Activated T-cell treated with anti-CD3 and anti-CD28 coated beads, Interleukin-2, amount 50 U/mL, for 72 hours (primary cell): ENCODE measurements at regions not wholly inside any gene's neighbourhood (a gene's known extent, or its start where the extent isn't known, plus 50 kb on each side); places are given as distances from the start of the nearest gene placed in this dataset.

Experiments
- ATAC-seq, 2 donors: fragments of 150-1000 bp; cut with Tn5 transposase; replicated peaks in 1 of 2; 2 replicates each; pipeline ENCODE4 v1.10.0; 2021; ENCODE audit warnings: moderate library complexity in 2 of 2, mild to moderate bottlenecking in 1 of 2
- DNase-seq, 2 donors: peaks; one replicate each; pipeline ENCODE4 v3.0.0; 2021 to 2022; ENCODE audit warnings: mixed read lengths in 1 of 2
- H3K27ac Mint-ChIP-seq: one replicate; pipeline ENCODE4 v1.8.0; 2022; ENCODE audit warnings: mild to moderate bottlenecking, moderate library complexity, mixed read lengths
- H3K27me3 Mint-ChIP-seq: one replicate; pipeline ENCODE4 v1.8.0; 2022; ENCODE audit warnings: low read depth, mixed read lengths
- H3K36me3 Mint-ChIP-seq, 2 donors: one replicate each; pipeline ENCODE4 v1.8.0; 2022; ENCODE audit warnings: mixed read lengths in 2 of 2, mild to moderate bottlenecking in 1 of 2; ENCODE audit not compliant: insufficient read depth in 2 of 2
- H3K4me1 Mint-ChIP-seq: one replicate; pipeline ENCODE4 v1.8.0; 2022; ENCODE audit warnings: low read depth, mixed read lengths
- H3K4me3 Mint-ChIP-seq, 2 donors: one replicate each; pipeline ENCODE4 v1.8.0; 2022; ENCODE audit warnings: mild to moderate bottlenecking in 2 of 2, mixed read lengths in 2 of 2, moderate library complexity in 2 of 2
- H3K9me3 Mint-ChIP-seq, 2 donors: one replicate each; pipeline ENCODE4 v1.8.0; 2022; ENCODE audit warnings: mixed read lengths in 2 of 2

GRCh38 chr13:29975283-29975682, 124.9 kb upstream of the UBL3 start:
- no peak overlapping the region for H3K27ac Mint-ChIP-seq
- H3K9me3 Mint-ChIP-seq = no peaks in the 10 kb centered on the region
- H3K27me3 Mint-ChIP-seq = no peaks in the 10 kb centered on the region
- DNase-seq (no peak), ATAC-seq (no peak)
- no peaks in the 10 kb centered on the region for H3K36me3 Mint-ChIP-seq
- no peak overlapping the region for H3K4me3 Mint-ChIP-seq
- H3K4me1 Mint-ChIP-seq = no peaks in the 10 kb centered on the region

DNA sequence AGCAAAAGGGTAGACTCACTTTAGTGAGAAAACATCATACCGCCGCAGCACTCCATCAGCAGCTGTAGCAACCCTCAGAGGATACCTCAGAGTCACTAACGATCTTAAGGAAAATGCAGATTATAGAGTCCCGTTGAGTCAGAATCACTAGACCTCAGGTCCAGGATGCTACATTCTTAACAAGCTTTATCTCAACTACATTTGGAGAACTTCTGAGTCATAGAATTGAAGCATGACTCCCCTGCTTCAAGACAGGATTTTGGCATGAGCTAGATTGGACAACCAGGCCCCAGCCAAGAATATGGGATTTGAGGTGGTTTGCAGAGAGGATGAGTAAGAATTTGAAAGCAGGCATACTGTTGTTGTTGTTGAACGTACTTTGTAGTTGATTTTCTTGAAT, 118.9 kb upstream of the UBL3 start:
- Mint-ChIP-seq H3K36me3 (peaks cover 0 to 7% of the 10 kb centered on the region in 2 donors), H3K4me1 (no peaks in the 10 kb centered on the region), H3K9me3 (peaks cover 4 to 5% of the 10 kb centered on the region in 2 donors), H3K27me3 (no peaks in the 10 kb centered on the region), H3K27ac (no peak overlapping the region), H3K4me3 (no peak overlapping the region)
- ATAC-seq (no peak), DNase-seq (no peak)

GRCh38 chr13:29964181-29964845, 113.9 kb upstream of the UBL3 start:
- no peak overlapping the region for H3K4me3 Mint-ChIP-seq
- no peak overlapping the region for H3K27ac Mint-ChIP-seq
- H3K9me3 Mint-ChIP-seq = peaks cover 4 to 5% of the 10 kb centered on the region in 2 donors
- DNase-seq = no peak
- H3K36me3 Mint-ChIP-seq = peaks cover 0 to 7% of the 10 kb centered on the region in 2 donors
- H3K27me3 Mint-ChIP-seq = no peaks in the 10 kb centered on the region
- no peaks in the 10 kb centered on the region for H3K4me1 Mint-ChIP-seq
- no peak for ATAC-seq

- ATAC-seq = no peak
- no peak for DNase-seq
- no peak overlapping the region for H3K27ac Mint-ChIP-seq
- H3K9me3 Mint-ChIP-seq = peaks cover 4 to 5% of the 10 kb centered on the region in 2 donors
- H3K4me1 Mint-ChIP-seq = peaks cover 7% of the 10 kb centered on the region
- H3K36me3 Mint-ChIP-seq = peaks cover 0 to 7% of the 10 kb centered on the region in 2 donors
- no peaks in the 10 kb centered on the region for H3K27me3 Mint-ChIP-seq
- H3K4me3 Mint-ChIP-seq = no peak overlapping the region
These were observed 112.7 kb upstream of the UBL3 start for GRCh38 chr13:29963089-29963488.

GRCh38 chr13:29961036-29961670, 110.7 kb upstream of the UBL3 start:
- Mint-ChIP-seq H3K36me3 (no peaks in the 10 kb centered on the region), H3K27ac (no peak overlapping the region), H3K9me3 (no peaks in the 10 kb centered on the region), H3K27me3 (no peaks in the 10 kb centered on the region), H3K4me3 (no peak overlapping the region), H3K4me1 (peaks cover 8% of the 10 kb centered on the region)
- ATAC-seq (no peak), DNase-seq (no peak)

- Mint-ChIP-seq H3K27ac (no peak overlapping the region), H3K9me3 (no peaks in the 10 kb centered on the region)
These were observed 109.2 kb upstream of the UBL3 start for GRCh38 chr13:29959603-29960002.

DNA sequence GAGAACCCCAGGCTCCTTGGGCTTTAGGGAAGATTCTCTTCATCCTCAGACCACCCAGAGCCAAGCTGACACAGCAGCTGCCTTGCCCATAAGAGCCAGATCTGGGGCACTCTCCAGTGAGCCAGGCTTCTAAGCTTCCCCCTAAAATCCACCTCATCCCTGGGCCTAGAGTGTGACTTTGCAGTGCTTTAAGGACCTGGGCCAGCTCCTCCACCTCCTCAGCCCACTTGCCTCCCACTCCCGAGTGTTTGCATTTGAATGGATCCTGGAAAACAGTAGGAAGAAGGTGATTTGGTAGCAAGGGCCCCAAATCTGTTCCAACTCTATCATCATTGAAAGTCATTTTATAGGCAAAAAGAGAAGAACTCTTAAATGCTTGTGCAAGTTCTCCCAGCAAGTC, 108.7 kb upstream of the UBL3 start:
- H3K4me1 Mint-ChIP-seq = peaks cover 20% of the 10 kb centered on the region
- ATAC-seq (no peak), DNase-seq (no peak)
- H3K4me3 Mint-ChIP-seq = no peak overlapping the region
- H3K36me3 Mint-ChIP-seq = no peaks in the 10 kb centered on the region
- no peaks in the 10 kb centered on the region for H3K27me3 Mint-ChIP-seq
- H3K9me3 Mint-ChIP-seq = no peaks in the 10 kb centered on the region
- no peak overlapping the region for H3K27ac Mint-ChIP-seq

More at GRCh38 chr13:29959603-29960002, 109.2 kb upstream of the UBL3 start:
- ATAC-seq = no peak
- Mint-ChIP-seq H3K4me3 (no peak overlapping the region), H3K27me3 (no peaks in the 10 kb centered on the region), H3K36me3 (no peaks in the 10 kb centered on the region), H3K4me1 (peaks cover 15% of the 10 kb centered on the region)
- DNase-seq = no peak

DNA sequence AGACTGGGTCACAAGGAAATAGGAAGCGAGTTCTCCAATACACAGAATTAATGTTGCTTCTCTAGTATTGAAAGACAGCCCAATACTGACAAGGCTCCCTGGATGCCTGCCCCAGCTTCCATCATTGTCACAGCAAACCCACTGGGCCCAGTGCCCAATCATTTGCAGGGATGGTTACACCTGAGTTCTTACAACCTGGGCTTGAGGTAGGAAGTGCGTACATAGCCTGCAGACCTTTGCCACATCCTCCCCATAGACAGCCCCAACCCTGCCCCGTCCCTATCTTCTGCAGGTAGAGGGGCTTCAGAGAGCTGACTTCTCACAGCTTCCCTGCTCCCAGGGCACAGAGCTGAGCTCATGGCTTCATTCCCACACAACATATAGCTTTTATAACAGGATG, 108.1 kb upstream of the UBL3 start:
- H3K36me3 Mint-ChIP-seq = no peaks in the 10 kb centered on the region
- H3K4me3 Mint-ChIP-seq = no peak overlapping the region
- no peaks in the 10 kb centered on the region for H3K27me3 Mint-ChIP-seq
- H3K4me1 Mint-ChIP-seq = peaks cover 26% of the 10 kb centered on the region
- H3K27ac Mint-ChIP-seq = no peak overlapping the region
- no peaks in the 10 kb centered on the region for H3K9me3 Mint-ChIP-seq
- peak in 1 of 2 donors; percentile 20 for ATAC-seq
- DNase-seq = no peak

DNA sequence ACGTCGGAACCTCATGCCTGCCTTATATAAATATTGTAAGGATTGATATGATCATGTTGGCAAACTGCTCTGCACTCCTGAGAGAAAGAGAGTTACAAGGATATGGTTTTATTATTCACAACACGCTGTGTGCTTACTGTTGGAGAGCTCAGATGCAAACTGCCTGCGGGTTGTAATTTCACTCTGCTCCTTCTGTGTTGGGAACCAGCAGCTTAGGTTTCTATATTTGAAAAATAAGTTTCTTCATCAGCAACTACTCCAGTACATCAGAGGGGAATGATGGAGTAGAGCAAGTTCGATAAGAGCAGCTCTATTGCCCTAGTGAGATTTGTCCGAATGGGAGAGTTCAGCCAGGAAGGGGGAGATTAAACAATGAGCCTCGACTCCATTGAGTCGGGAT, 106.9 kb upstream of the UBL3 start:
- no peaks in the 10 kb centered on the region for H3K9me3 Mint-ChIP-seq
- ATAC-seq = no peak
- peaks cover 30% of the 10 kb centered on the region for H3K4me1 Mint-ChIP-seq
- H3K27me3 Mint-ChIP-seq = no peaks in the 10 kb centered on the region
- no peak overlapping the region for H3K4me3 Mint-ChIP-seq
- no peak for DNase-seq
- H3K36me3 Mint-ChIP-seq = no peaks in the 10 kb centered on the region
- H3K27ac Mint-ChIP-seq = no peak overlapping the region

DNA sequence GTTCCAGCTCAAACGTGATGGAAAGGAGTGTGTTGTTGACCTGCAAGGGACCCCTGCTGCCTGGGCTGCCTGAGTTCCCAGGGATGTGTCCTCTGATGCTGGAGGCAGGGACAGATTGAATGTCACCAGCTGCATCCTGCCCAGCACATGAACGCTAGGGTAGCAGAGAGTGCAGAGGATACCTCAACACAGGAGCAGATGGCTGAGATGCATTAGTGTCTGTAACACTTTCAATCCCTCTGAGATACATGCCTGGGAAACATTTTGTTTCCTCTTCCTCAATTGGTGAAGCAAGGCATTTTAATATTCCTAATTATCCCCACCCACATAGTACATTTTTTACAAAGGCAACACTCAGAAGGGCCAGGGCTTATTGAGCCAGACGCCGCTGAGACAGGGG, 106.4 kb upstream of the UBL3 start:
- peaks cover 30% of the 10 kb centered on the region for H3K4me1 Mint-ChIP-seq
- H3K4me3 Mint-ChIP-seq = no peak overlapping the region
- DNase-seq = no peak
- no peaks in the 10 kb centered on the region for H3K9me3 Mint-ChIP-seq
- no peaks in the 10 kb centered on the region for H3K36me3 Mint-ChIP-seq
- no peak for ATAC-seq
- no peak overlapping the region for H3K27ac Mint-ChIP-seq
- H3K27me3 Mint-ChIP-seq = no peaks in the 10 kb centered on the region

GRCh38 chr13:29955137-29955650, 104.8 kb upstream of the UBL3 start:
- peak overlapping the region; percentile 73 to 95 for H3K4me3 Mint-ChIP-seq
- no peaks in the 10 kb centered on the region for H3K36me3 Mint-ChIP-seq

DNA sequence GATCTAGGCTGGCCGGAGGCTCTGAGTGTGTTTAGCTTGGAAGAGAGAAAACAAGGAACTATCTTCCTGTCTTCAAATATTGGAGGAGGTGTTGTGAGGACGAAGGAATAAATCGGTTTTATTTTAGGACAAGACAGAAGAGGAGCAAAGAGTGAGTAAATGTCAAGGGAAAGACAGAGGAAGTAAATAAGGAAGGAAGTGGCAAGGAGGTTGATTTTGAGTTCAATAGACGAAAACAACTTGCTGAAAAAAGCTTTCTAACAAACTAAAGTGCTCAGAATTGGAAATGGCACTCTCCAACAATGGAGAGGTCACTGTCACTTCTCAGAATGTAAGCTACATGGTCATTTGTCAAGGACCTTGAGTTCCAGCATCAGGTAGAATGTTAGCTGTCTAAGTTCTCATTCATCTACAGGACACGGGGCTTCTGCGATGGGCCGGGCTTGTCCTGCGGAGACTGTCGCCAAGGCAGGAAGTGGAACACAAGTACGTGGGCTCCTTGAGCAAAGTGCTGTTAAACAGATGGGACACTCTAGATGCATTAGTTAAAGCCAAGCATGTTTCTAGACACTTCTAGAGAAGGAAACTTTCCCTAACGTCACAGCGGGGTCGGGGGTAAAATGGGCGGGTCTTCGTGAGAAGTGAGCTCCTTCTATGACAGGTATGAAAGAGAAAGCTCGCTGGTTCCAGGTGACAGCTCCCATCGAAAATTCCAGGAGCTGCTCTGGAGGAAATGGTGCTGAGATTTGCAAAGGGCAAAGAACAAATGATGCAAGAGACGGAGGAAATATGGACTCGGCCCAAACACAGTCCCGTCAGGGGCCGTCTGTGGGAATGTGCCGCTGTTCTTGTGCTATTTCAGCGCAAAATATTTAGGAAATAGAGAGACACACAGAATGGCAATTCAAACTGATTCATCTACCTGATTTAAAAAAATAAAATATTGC, 103.9 kb upstream of the UBL3 start:
- no peaks in the 10 kb centered on the region for H3K36me3 Mint-ChIP-seq
- peaks cover 30% of the 10 kb centered on the region for H3K4me1 Mint-ChIP-seq
- peak overlapping the region; percentile 95 for H3K27ac Mint-ChIP-seq
- H3K9me3 Mint-ChIP-seq = no peaks in the 10 kb centered on the region
- ATAC-seq (peak; percentile 92 to 93), DNase-seq (peak; percentile 54 to 62)
- H3K4me3 Mint-ChIP-seq = peak overlapping the region; percentile 73 to 95
- no peaks in the 10 kb centered on the region for H3K27me3 Mint-ChIP-seq

More at GRCh38 chr13:29955137-29955650, 104.8 kb upstream of the UBL3 start:
- no peak for ATAC-seq
- peak overlapping the region; percentile 95 for H3K27ac Mint-ChIP-seq
- H3K4me1 Mint-ChIP-seq = peaks cover 30% of the 10 kb centered on the region
- H3K9me3 Mint-ChIP-seq = no peaks in the 10 kb centered on the region
- H3K27me3 Mint-ChIP-seq = no peaks in the 10 kb centered on the region
- DNase-seq = no peak

GRCh38 chr13:29953542-29953941, 103.1 kb upstream of the UBL3 start:
- Mint-ChIP-seq H3K4me1 (peaks cover 27% of the 10 kb centered on the region), H3K27ac (peak overlapping the region; percentile 95), H3K36me3 (no peaks in the 10 kb centered on the region), H3K27me3 (no peaks in the 10 kb centered on the region), H3K4me3 (peak overlapping the region; percentile 73 to 95), H3K9me3 (no peaks in the 10 kb centered on the region)
- no peak for ATAC-seq
- DNase-seq = no peak
